RKO (cell line): ENCODE measurements at regions not wholly inside any gene's neighbourhood (a gene's known extent, or its start where the extent isn't known, plus 50 kb on each side); places are given as distances from the start of the nearest gene placed in this dataset.
"Not testable (repeated sequence)": the region's sequence is repeated elsewhere in the genome, so short reads cannot be mapped to it uniquely, and the experiment has no call there.

ENCODE experiments used
- DNase-seq: peaks from one replicate; pipeline ENCODE4 v3.0.0-alpha.2; 2016; ENCODE audit warnings: low spot score

GRCh38 chr4:85106166-85106565, 139.7 kb upstream of the WDFY3 start:
- DNase-seq, result no peak

DNA sequence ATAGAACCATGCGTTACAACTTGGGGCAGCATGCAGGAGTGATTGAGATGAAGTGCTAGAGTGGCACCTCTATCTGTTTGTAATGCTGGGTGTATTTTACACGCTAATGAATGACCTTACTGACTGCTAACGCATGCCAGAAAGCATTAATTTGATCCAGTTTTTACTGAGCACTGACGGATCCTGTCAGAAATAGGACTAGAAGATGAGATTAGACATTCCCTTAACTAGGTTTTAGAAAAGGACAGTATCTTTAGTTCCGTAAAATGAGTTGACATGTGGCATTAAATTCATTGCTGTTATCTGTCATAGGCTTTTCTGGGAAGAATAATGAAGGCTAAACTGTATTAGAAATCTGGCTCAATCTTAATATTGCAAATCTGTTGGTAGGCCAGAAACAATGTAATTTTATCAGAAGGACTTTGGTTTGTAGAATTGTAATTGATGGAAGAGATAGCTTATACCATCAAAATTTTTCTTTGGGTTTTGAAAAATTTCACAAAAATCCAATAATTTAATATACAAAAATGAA, 140.4 kb upstream of the WDFY3 start:
- DNase-seq, result no peak

GRCh38 chr4:85107553-85107952, 141.1 kb upstream of the WDFY3 start:
- no peak for DNase-seq

- DNase-seq, result no peak
Observed at GRCh38 chr4:85113706-85114105, 147.2 kb upstream of the WDFY3 start.

- DNase-seq, result no peak
Observed at GRCh38 chr4:85114526-85114925, 148.0 kb upstream of the WDFY3 start.

- DNase-seq, result no peak
Observed at GRCh38 chr4:85116008-85116407, 149.5 kb upstream of the WDFY3 start.

DNA sequence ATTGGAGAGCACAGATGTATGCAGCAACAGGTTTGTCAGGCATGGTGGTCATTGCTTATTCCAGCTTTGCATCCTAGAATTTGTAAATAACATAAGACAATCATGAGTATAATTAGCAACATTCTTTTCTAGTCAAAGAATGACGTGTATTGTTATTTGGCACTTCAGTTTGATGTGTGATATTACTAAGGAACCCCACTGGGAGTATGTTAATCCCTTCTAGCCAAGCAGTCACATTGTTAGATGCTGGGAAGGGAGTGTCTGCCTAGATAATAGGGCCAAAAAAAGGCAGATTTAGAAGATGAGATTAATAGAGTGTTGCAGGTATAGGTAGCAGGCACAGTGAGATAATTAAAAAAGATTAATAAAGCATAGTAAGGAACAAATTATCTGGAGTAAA, 159.2 kb upstream of the WDFY3 start:
- no peak for DNase-seq

GRCh38 chr4:85126991-85127591, 160.6 kb upstream of the WDFY3 start:
- DNase-seq, result no peak

DNA sequence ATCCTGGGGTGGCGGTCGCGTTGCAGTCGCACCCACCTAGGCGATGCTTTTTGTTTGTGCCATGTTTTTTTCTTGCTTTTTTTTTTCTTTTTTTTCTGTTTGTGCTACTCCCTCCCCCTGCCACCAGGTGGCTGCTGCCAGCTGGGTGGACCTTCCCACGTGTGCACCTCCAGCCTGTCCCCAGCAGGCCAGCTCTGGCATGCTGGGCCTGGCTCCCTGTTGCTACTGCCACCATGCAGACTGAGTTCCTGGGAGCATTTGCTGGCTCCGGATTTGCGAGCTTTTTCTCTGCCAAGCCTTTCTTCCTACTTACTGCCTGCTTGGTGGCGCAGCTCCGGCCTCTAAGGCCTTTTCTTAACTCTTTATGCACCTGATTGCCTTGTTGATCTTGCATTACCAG, 161.2 kb upstream of the WDFY3 start:
- DNase-seq, result peak; percentile 55

DNA sequence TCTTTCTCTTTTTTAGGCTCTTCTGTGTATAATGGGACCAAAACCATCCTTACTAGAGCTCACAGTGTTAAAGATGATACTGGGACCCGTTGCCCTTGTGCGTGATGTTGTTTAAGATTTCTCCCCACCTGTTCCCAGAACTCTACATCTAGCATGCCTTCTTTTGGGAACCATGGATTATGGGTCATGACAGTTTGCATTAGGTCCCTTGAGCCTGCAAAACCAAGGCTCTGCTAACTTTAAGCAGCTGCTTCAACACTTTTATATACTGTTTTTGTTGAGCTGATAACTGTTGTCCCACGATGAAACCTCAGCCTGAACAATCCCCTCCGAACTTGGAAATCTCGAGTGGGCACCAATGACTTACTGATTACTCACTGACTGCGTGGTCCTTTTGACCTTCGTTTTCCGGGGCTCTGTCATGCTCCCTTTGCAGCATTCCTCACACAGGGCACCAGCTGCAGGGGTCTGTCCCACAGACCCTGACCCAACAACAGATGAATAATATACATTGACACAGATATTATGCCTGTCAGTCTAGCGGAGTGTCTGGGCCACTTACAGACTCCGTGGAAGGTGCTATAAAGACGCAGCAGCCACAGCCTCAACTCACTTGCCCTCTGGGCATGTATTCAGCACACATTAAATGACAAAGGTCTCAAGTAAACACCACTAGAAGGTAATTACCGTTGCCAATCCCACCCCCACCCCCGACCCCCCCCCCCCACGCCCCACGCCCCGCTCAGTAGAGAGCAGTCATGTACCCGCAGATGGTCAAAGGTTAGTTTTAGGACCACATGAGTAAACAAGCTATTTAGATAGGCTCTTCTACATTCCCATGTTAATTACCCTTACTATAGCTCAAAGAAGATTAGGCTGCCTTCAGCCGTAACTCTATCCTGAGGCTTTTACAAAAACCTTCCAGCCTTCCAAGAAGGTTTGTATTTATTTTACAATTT, 162.0 kb upstream of the WDFY3 start:
- DNase-seq, result no peak

GRCh38 chr4:85129354-85130125, 163.1 kb upstream of the WDFY3 start:
- not testable (repeated sequence) for DNase-seq

DNA sequence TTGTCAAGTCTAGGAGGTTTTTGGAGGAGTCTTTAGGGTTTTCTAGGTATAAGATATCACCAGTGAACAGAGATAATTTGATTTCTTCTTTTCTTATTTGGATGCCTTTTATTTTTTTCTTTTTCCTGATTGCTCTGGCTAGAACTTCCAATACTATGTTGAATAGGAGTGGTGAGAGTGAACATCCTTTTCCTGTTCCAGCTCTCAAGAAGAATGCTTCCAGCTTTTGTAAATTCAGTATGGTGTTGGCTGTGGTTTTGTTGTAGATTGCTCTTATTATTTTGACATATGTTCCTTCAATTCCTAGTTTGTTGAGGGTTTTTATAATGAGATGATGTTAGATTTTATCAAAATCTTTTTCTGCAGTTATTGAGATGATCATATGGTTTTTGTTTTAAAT, 165.6 kb upstream of the WDFY3 start:
- DNase-seq, result no peak

DNA sequence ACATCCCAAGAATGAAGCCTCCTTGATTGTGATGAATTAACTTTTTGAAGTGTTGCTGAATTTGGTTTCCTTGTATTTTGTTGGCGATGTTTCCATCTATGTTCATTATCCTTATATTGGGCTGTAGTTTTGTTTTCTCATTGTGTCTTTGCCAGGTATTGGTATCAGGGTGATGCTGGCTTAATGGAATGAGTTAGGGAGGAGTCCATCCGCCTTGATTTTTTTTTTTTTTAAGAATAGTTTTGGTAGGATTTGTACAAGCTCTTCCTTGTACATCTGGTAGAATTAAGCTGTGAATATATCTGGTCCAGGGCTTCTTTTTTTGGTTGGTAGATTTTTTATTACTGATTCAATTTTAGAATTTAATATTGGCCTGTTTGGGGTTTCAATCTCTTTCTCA, 166.1 kb upstream of the WDFY3 start:
- no peak for DNase-seq

DNA sequence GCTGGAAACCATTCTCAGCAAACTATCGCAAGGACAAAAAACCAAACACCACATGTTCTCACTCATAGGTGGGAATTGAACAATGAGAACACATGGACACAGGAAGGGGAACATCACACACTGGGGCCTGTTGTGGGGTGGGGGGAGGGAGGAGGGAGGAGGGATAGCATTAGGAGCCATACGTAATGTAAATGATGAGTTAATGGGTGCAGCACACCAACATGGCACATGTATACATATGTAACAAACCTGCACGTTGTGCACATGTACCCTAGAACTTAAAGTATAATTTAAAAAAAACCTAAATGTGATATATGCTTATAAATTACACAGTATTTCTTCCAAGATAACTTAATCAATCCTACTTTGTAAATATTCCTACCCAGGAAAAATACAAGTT, 173.3 kb upstream of the WDFY3 start:
- DNase-seq, result not testable (repeated sequence)

DNA sequence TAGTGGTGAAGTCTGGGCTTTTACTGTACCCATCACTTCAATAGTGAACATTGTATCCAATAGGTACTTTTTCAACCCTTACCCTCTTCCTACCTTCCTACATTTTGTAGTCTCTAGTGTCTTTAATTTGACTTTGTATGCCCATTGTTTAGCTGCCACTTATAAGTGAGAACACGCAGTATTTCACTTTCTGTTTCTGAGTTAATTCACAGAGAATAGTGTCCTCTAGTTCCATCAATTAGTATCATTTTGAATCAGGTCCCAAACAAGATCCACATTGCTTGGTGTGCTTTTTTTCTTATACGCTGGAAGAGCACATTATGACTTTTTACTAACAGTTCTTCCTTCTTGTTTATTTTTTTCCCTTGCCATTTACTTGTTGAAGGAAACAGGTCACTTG, 176.0 kb upstream of the WDFY3 start:
- DNase-seq, result no peak

DNA sequence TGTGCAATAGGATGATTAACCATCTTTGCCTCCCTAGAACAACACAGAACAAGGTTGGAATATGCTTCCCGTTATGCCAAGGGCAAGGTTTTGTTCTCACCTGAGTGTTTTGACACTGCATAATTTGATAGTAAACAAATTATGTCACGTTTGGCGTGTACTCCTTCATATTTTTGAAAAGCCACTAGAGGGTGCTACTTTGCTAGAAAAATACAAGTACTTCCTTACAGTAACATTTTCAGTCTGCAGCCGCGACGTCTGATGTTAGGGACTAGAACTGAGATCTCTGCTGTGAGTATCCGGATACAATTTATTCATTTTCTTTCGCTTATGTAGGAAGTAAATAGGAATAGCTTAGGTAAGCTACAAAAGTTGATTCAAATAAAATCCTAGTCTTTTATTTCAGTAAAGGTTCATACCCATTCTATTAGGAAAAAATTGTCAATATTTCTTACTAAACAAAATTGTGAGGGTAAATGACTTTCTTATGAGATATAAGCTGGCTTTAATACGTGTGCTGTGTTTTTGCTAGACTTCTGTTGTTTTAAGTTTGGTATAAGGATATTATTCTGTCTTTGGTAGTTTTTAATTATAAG, 181.1 kb upstream of the WDFY3 start:
- peak; percentile 85 for DNase-seq

DNA sequence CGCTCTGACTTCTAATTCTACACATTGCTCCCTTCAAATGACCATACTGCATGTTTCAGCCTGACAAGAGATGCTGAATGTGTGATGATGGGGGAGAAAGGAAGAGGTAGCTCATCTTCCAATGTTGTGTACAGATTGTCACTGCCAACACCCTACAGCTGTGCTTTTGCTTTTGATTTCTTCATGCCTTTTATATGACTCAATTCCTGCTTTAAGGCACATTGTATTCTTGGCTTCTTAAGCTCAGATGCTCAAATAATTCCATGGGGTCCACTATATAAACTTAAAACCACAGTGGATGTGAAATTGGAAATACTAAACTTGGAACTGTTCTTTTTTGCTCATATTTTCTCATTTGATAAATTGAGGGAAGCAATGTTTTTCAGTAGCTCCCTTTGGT, 183.2 kb upstream of the WDFY3 start:
- DNase-seq, result no peak

DNA sequence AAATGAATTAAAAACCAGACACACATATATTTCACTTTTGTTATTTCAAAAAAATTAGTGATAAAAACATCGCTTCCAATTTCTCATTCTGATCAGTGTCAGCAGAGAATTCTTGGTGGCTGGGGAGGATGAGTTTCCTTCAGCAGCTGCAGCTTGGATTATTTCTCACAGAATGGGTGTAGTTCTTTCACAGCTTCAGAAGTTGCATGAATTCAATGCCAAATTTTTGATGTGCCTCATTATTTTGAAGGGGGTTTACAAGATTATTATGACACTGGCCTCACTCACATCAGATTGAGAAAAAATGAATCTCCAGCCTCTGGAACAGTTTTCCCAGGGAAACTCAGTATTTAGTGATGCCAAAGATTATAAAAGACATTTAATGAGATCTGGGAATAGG, 184.9 kb upstream of the WDFY3 start:
- DNase-seq, result no peak

DNA sequence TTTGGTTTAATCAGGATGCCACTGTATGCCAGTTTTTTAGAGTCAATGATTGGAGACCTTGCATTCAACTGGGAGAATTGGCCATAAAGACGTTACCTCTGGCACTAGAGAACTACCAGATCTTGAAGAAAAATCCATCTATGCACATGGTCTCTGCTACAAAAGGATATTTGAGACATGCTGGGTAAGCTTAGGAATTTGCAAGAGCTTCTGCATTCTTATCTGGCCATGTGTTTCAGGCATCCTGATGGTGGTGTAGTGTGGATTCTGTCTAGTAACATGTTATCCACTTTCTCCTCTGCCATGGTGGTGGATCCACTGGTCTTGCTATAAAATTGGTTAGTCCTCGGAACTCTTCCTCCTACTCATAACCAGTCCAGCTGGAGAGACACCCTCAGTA, 185.3 kb upstream of the WDFY3 start:
- no peak for DNase-seq

DNA sequence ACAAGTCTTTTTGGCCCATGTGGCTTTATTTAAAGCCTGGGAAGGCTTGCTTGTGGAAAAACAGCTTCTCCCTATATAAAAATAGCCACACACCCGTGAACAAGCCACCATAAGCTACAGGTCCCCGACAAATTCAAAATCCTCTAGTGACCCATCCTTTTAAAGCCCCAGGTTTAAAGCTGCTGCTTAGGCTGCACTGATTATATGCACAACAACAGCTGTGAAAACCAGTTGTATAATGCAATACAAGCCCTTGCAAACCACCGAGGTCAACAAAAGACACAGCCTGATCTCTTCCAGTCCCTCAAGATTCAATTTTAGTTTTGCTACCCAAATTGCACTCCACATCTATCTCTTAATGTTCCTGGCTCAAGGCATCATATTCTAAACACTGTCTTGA, 186.0 kb upstream of the WDFY3 start:
- no peak for DNase-seq

DNA sequence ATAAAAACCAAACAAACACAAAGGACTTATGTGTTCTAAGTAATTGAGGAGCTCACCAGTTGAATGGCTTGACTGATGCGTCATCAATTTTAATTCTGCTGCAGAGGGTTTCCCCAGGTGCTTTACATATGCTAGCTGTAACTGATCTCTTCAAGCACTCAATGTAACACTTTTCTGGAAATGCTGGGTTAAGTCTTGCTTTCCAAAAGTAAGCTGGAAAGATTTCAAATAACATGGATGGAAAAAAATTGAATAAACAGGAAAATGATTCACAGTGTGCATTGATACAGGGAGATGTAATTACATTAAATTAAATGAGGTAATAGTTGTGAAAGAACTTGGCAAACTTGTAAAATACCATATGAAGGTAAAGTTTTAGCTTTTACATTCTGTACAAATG, 186.7 kb upstream of the WDFY3 start:
- no peak for DNase-seq

DNA sequence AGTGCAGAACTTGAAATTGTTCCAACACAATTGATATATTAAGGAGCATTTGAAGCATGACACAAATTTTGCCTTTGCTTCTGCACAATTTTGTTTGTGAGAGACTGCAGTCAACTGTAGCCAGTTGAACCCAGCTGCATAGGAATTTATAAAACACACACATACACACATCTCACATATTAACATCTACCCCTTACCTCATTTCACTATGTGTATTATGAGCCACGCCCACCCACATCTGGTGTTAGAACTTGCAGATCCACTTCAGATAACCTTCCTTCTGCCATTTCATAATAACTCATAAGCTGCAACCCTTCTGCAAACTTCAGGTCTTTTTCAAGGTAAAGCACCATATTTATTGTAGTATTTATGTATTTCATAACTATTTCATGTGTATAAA, 188.1 kb upstream of the WDFY3 start:
- DNase-seq, result no peak
